Heart left ventricle (tissue), 13 donors: ENCODE measurements at regions not wholly inside any gene's neighbourhood (a gene's known extent, or its start where the extent isn't known, plus 50 kb on each side); places are given as distances from the start of the nearest gene placed in this dataset.

Experiments
- POLR2A ChIP-seq, 2 donors: fragments of 450-650 bp; IDR thresholded peaks; one replicate each; pipeline ENCODE4 v1.6.1; 2017; ENCODE audit warnings: antibody characterized with exemption in 2 of 2, mild to moderate bottlenecking in 2 of 2, moderate library complexity in 2 of 2
- TF ChIP-seq, protein P1 (sequence below), 12 donors: fragments of 200-600 bp; sonication (generic) in 4 of 12; IDR thresholded peaks; one replicate each; pipeline versions ENCODE4 v1.5.0 to v1.8.0; 2018 to 2022; ENCODE audit warnings: antibody characterized with exemption in 12 of 12, mild to moderate bottlenecking in 5 of 12
- donor health status: ischemic (EF 13 %, LVEDD 7.1; RV severe dilation, severe dysfunction).
- donor health status: DM: no; HTN: yes; CAD: no.
- donor health status: DM: no; HTN: no; CAD: no.
- donor health status: ischemic (EF 25% LVEDD 6.9; RV normal size, moderate dysfunction).
- donor health status: ischemic (EF 25% LVEDD 5.7; RV mildly dilated, moderate dysfunction).
- donor health status: ischemic (EF 35%, LVEDD 5.7; RV mildly dilated, moderate dysfunction).
- donor health status: nonischemic (EF 11% LVEDD 7.7; RV severe dilation, severe dysfunction).
- donor health status: DM: yes; HTN: yes; CAD: no.
- donor health status: PGD.
- donor health status: ischemic (EF 29% LVEDD 5.4; RV normal size, mild dysfunction).
- donor health status: nonischemic (EF 23%, LVEDD 6.1; RV moderate dilation, normal function).

DNA sequence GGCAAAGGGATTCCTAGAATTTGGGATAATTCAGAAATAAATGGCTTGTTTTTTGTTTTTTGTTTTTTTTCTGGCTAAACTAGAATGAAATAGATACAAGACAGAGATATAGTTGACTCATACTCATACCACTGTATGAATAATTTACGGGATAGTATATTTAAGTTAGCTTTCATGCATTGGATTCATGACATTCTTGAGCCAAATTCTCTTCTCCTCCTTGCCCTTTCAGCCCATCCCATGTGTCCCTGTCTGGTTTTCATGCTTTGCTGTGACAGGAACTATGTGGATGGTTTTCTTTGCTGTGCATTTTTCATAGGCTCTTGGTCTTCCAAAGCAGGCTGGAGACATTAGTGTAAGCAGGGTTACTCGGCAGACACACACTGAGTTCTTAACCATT lies 66.6 kb upstream of the UMPS start:
- TF ChIP-seq, protein P1, sequence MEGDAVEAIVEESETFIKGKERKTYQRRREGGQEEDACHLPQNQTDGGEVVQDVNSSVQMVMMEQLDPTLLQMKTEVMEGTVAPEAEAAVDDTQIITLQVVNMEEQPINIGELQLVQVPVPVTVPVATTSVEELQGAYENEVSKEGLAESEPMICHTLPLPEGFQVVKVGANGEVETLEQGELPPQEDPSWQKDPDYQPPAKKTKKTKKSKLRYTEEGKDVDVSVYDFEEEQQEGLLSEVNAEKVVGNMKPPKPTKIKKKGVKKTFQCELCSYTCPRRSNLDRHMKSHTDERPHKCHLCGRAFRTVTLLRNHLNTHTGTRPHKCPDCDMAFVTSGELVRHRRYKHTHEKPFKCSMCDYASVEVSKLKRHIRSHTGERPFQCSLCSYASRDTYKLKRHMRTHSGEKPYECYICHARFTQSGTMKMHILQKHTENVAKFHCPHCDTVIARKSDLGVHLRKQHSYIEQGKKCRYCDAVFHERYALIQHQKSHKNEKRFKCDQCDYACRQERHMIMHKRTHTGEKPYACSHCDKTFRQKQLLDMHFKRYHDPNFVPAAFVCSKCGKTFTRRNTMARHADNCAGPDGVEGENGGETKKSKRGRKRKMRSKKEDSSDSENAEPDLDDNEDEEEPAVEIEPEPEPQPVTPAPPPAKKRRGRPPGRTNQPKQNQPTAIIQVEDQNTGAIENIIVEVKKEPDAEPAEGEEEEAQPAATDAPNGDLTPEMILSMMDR (IDR thresholded peaks at IDR 0.05) = no peak
- no peak for TF ChIP-seq POLR2A (IDR thresholded peaks at IDR 0.05)
